ENCODE measurements at regions not wholly inside any gene's neighbourhood (a gene's known extent, or its start where the extent isn't known, plus 50 kb on each side); places are given as distances from the start of the nearest gene placed in this dataset.

- WGBS (ENCODE audit: low lambda C conversion rate) = 74% methylated on average over 4 of the region's 4 CpGs
Measured at GRCh38 chr4:40681600-40681999, 51.9 kb upstream of the RBM47 start.

GRCh38 chr4:40682290-40683101, 52.8 kb upstream of the RBM47 start:
- ATAC-seq (no peak), DNase-seq (ENCODE audit: low spot score) (no peak), FAIRE-seq (no peak)
- WGBS (ENCODE audit: low lambda C conversion rate) = 76% methylated on average over 12 of the region's 12 CpGs
- Histone ChIP-seq H2AFZ (ENCODE audit: low read length) (no peak overlapping the region), H3K79me2 (ENCODE audit: insufficient read depth, low read length) (no peaks in the 10 kb centered on the region), H3K4me3 (replicated peaks in 1 of 3; ENCODE audit: insufficient read depth in 1 of 3, low read depth in 2 of 3, low read length in 3 of 3) (no peak overlapping the region), H3K9ac (ENCODE audit: insufficient read depth, low read depth, low read length) (no peak overlapping the region), H3K27ac (ENCODE audit: extremely low read length, insufficient read depth, low read length) (no peak overlapping the region), H4K20me1 (ENCODE audit: insufficient read depth, low read length) (no peaks in the 10 kb centered on the region), H3K4me1 (ENCODE audit: insufficient read depth, low read length) (peaks cover 13% of the 10 kb centered on the region), H3K27me3 (ENCODE audit: control insufficient read depth in 1 of 2, insufficient read depth in 2 of 2, low read length in 2 of 2) (no peaks in the 10 kb centered on the region), H3K4me2 (ENCODE audit: low read depth, low read length) (no peak overlapping the region), H3K9me3 (ENCODE audit: low read length) (no peaks in the 10 kb centered on the region), H3K36me3 (replicated peaks in 1 of 2; ENCODE audit: control insufficient read depth in 1 of 2, insufficient read depth in 2 of 2, low read length in 2 of 2) (no peaks in the 10 kb centered on the region)
- in situ Hi-C loops (cut with HindIII; ENCODE audit: extremely low pct_ligation_motif_present, low pct_unique_long_range_greater_than_20kb) (no loop called here), intact Hi-C loops (cut with micrococcal nuclease; ENCODE audit: unreplicated experiment) (no loop called here)
- no TSS peak for BruUV-seq (replicated peaks)
- TF ChIP-seq HNF1B (CRISPR knock-in tag; IDR thresholded peaks at IDR 0.05) (no peak), ZNF629 (CRISPR knock-in tag; conservative IDR thresholded peaks at IDR 0.05) (0 out of 2 replicates have a peak, but pooled peaks have one; percentile 30), HNF4A (CRISPR knock-in tag; IDR thresholded peaks at IDR 0.05) (0 out of 2 replicates have a peak, but pooled peaks have one; percentile 6)
- POLR2A ChIA-PET = interaction anchor here (0.6 kb wide), 1 partner anchor 468 kb away, joined by 3 read pairs; no protein-coding TSS in a partner anchor
- CTCF ChIA-PET (ENCODE audit: low intra/inter-chr PET ratio, low total read pairs) = no interaction called here

More at GRCh38 chr4:40681600-40681999, 51.9 kb upstream of the RBM47 start:
- no peaks in the 10 kb centered on the region for H3K9me3 ChIP-seq (ENCODE audit: low read length)
- no peaks in the 10 kb centered on the region for H3K36me3 ChIP-seq (replicated peaks in 1 of 2; ENCODE audit: control insufficient read depth in 1 of 2, insufficient read depth in 2 of 2, low read length in 2 of 2)
- FAIRE-seq (no peak), DNase-seq (ENCODE audit: low spot score) (no peak), ATAC-seq (no peak)
- H4K20me1 ChIP-seq (ENCODE audit: insufficient read depth, low read length) = no peaks in the 10 kb centered on the region
- intact Hi-C loops (cut with micrococcal nuclease; ENCODE audit: unreplicated experiment) = no loop called here
- H3K4me3 ChIP-seq (replicated peaks in 1 of 3; ENCODE audit: insufficient read depth in 1 of 3, low read depth in 2 of 3, low read length in 3 of 3) = no peak overlapping the region
- H3K79me2 ChIP-seq (ENCODE audit: insufficient read depth, low read length) = no peaks in the 10 kb centered on the region
- ChIA-PET POLR2A (no interaction called here), CTCF (ENCODE audit: low intra/inter-chr PET ratio, low total read pairs) (no interaction called here)
- in situ Hi-C loops (cut with HindIII; ENCODE audit: extremely low pct_ligation_motif_present, low pct_unique_long_range_greater_than_20kb) = no loop called here
- no peaks in the 10 kb centered on the region for H3K27me3 ChIP-seq (ENCODE audit: control insufficient read depth in 1 of 2, insufficient read depth in 2 of 2, low read length in 2 of 2)
- TF ChIP-seq ZNF7 (CRISPR knock-in tag; IDR thresholded peaks at IDR 0.05) = no peak
- TF ChIP-seq CREB1 (IDR thresholded peaks at IDR 0.05) = no peak
- no peak for TF ChIP-seq CREB1 (CRISPR knock-in tag; IDR thresholded peaks at IDR 0.05)
- TF ChIP-seq ZNF18 (CRISPR knock-in tag; IDR thresholded peaks at IDR 0.05; ENCODE audit: insufficient replicate concordance) = no peak
- TF ChIP-seq RELA (CRISPR knock-in tag; IDR thresholded peaks at IDR 0.05) = no peak
- no peak for TF ChIP-seq ZSCAN29 (CRISPR knock-in tag; conservative IDR thresholded peaks at IDR 0.05)
- no TSS peak for BruUV-seq (replicated peaks)
- H3K4me2 ChIP-seq (ENCODE audit: low read depth, low read length) = no peak overlapping the region
- peaks cover 13% of the 10 kb centered on the region for H3K4me1 ChIP-seq (ENCODE audit: insufficient read depth, low read length)
- H2AFZ ChIP-seq (ENCODE audit: low read length) = no peak overlapping the region
- H3K27ac ChIP-seq (ENCODE audit: extremely low read length, insufficient read depth, low read length) = no peak overlapping the region
- no peak overlapping the region for H3K9ac ChIP-seq (ENCODE audit: insufficient read depth, low read depth, low read length)
